Esophagus (tissue), 2 donors: ENCODE measurements at regions not wholly inside any gene's neighbourhood (a gene's known extent, or its start where the extent isn't known, plus 50 kb on each side); places are given as distances from the start of the nearest gene placed in this dataset.
"Not testable (repeated sequence)": the region's sequence is repeated elsewhere in the genome, so short reads cannot be mapped to it uniquely, and the experiment has no call there.

Experiments used
- H3K27ac ChIP-seq, 2 donors: one replicate each; pipeline ENCODE4 v1.5.1; 2013; ENCODE audit warnings: low read depth in 2 of 2, mild to moderate bottlenecking in 2 of 2, inconsistent platforms in 1 of 2, low read length in 1 of 2, moderate library complexity in 1 of 2
- H3K27me3 ChIP-seq, 2 donors: one replicate each; pipeline ENCODE4 v1.6.1; 2013; ENCODE audit warnings: low read length in 2 of 2, control low read depth in 1 of 2, mild to moderate bottlenecking in 1 of 2; ENCODE audit not compliant: insufficient read depth in 2 of 2, control insufficient read depth in 1 of 2
- H3K36me3 ChIP-seq, 2 donors: one replicate each; pipeline ENCODE4 v1.6.1; 2013; ENCODE audit warnings: low read length in 1 of 2; ENCODE audit not compliant: control insufficient read depth in 2 of 2, insufficient read depth in 2 of 2
- H3K4me1 ChIP-seq, 2 donors: one replicate each; pipeline ENCODE4 v1.6.1; 2013; ENCODE audit warnings: low read length in 1 of 2; ENCODE audit not compliant: control insufficient read depth in 2 of 2, insufficient read depth in 2 of 2
- H3K4me3 ChIP-seq, 2 donors: one replicate each; pipeline ENCODE4 v1.5.1; 2013; ENCODE audit warnings: low read length in 2 of 2, mild to moderate bottlenecking in 2 of 2, low read depth in 1 of 2, moderate library complexity in 1 of 2
- H3K9me3 ChIP-seq, 2 donors: one replicate each; pipeline ENCODE4 v1.6.1; 2013; ENCODE audit warnings: mild to moderate bottlenecking in 2 of 2, low read depth in 1 of 2, low read length in 1 of 2, moderate library complexity in 1 of 2; ENCODE audit not compliant: control insufficient read depth in 2 of 2, insufficient read depth in 1 of 2
- WGBS, 2 donors: extraction: QIAGEN DNeasy Blood & Tissue Kit; methylation state at CpG; one replicate each; pipeline ENCODE4 v1.1.7; 2013; 5-methylcytosine and 5-hydroxymethylcytosine counted together
- donor health status: healthy with polysubstance abuse.
- donor health status: Bipolar disorder and iron deficiency.

- Histone ChIP-seq H3K4me3 (no peak overlapping the region), H3K36me3 (no peaks in the 10 kb centered on the region), H3K27ac (no peak overlapping the region), H3K4me1 (peaks cover 0 to 2% of the 10 kb centered on the region in 2 donors), H3K27me3 (no peaks in the 10 kb centered on the region), H3K9me3 (no peaks in the 10 kb centered on the region)
- WGBS, 2 donors, result 50 to 58% methylated on average over 4 of the region's 4 CpGs
Observed at GRCh38 chr1:213693864-213694263, 293.9 kb upstream of the PROX1 start.

- no peaks in the 10 kb centered on the region for H3K4me1 ChIP-seq
Observed at GRCh38 chr1:213697192-213697802, 290.5 kb upstream of the PROX1 start.

DNA sequence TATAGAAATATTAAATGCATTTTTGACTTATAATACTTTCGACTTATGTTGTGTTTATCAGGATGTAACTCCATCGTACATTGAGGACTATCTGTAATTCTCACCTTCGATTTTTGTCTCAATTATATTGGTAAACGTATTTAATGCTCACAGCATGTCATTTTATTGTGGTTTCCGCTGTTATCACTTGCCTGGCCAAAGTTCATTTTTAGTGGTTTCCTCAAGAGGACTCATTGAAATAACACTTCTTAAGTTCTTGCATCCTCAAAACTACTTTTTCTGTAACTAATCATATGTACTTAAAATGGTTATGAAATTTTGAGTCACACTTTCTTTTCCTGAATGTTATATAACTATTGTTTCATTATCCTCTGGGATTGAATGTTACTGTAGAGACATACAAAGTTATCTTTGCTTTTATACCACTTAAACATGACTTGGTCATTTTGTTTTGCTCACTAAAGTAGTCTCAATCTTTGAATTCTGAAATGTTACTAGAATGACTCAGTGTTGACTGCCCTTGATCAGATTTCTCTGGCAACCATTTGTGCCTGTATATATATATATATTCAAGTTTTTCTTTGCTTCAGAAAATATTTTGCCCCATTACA, 289.6 kb upstream of the PROX1 start:
- Histone ChIP-seq H3K27ac (no peak overlapping the region), H3K4me1 (no peaks in the 10 kb centered on the region), H3K9me3 (no peaks in the 10 kb centered on the region), H3K36me3 (no peaks in the 10 kb centered on the region), H3K4me3 (no peak overlapping the region), H3K27me3 (no peaks in the 10 kb centered on the region)
- 72 to 90% methylated on average over 5 of the region's 5 CpGs for WGBS, 2 donors

More at GRCh38 chr1:213697192-213697802, 290.5 kb upstream of the PROX1 start:
- Histone ChIP-seq H3K27me3 (no peaks in the 10 kb centered on the region), H3K36me3 (no peaks in the 10 kb centered on the region), H3K9me3 (no peaks in the 10 kb centered on the region), H3K27ac (no peak overlapping the region), H3K4me3 (no peak overlapping the region)
- 89% methylated on average over 4 of the region's 4 CpGs for WGBS, 2 donors

GRCh38 chr1:213702703-213703102, 285.1 kb upstream of the PROX1 start:
- no peaks in the 10 kb centered on the region for H3K4me1 ChIP-seq
- H3K27ac ChIP-seq, result no peak overlapping the region
- no peak overlapping the region for H3K4me3 ChIP-seq
- H3K27me3 ChIP-seq, result no peaks in the 10 kb centered on the region
- H3K36me3 ChIP-seq, result no peaks in the 10 kb centered on the region
- no peaks in the 10 kb centered on the region for H3K9me3 ChIP-seq

- Histone ChIP-seq H3K9me3 (no peaks in the 10 kb centered on the region), H3K4me3 (no peak overlapping the region), H3K27ac (no peak overlapping the region), H3K27me3 (no peaks in the 10 kb centered on the region), H3K36me3 (no peaks in the 10 kb centered on the region), H3K4me1 (no peaks in the 10 kb centered on the region)
- 70 to 73% methylated on average over 3 of the region's 3 CpGs for WGBS, 2 donors
Observed at GRCh38 chr1:213704941-213705340, 282.8 kb upstream of the PROX1 start.

GRCh38 chr1:213711833-213712490, 275.8 kb upstream of the PROX1 start:
- not testable (repeated sequence) for H3K4me3 ChIP-seq, H3K4me1 ChIP-seq
- 81 to 84% methylated on average over 7 of the region's 7 CpGs for WGBS, 2 donors

GRCh38 chr1:213714645-213715044, 273.1 kb upstream of the PROX1 start:
- Histone ChIP-seq H3K4me3 (no peak overlapping the region), H3K27ac (no peak overlapping the region), H3K36me3 (no peaks in the 10 kb centered on the region), H3K4me1 (no peaks in the 10 kb centered on the region), H3K9me3 (peaks cover 0 to 3% of the 10 kb centered on the region in 2 donors), H3K27me3 (no peaks in the 10 kb centered on the region)
- WGBS, 2 donors, result 42 to 51% methylated on average over 4 of the region's 4 CpGs

More at GRCh38 chr1:213711833-213712490, 275.8 kb upstream of the PROX1 start:
- H3K36me3 ChIP-seq, H3K27me3 ChIP-seq, H3K9me3 ChIP-seq, H3K27ac ChIP-seq: not testable (repeated sequence)

- WGBS, 2 donors, result 93 to 96% methylated on average over 1 of the region's 1 CpG
- Histone ChIP-seq H3K36me3 (no peaks in the 10 kb centered on the region), H3K27ac (no peak overlapping the region)
Observed at GRCh38 chr1:213715182-213715581, 272.6 kb upstream of the PROX1 start.

GRCh38 chr1:213719462-213719861, 268.3 kb upstream of the PROX1 start:
- Histone ChIP-seq H3K27ac (no peak overlapping the region), H3K4me1 (no peaks in the 10 kb centered on the region), H3K9me3 (peaks cover 0 to 3% of the 10 kb centered on the region in 2 donors), H3K36me3 (no peaks in the 10 kb centered on the region), H3K4me3 (no peak overlapping the region), H3K27me3 (no peaks in the 10 kb centered on the region)
- WGBS, 2 donors, result 66 to 72% methylated on average over 5 of the region's 5 CpGs

More at GRCh38 chr1:213715182-213715581, 272.6 kb upstream of the PROX1 start:
- no peak overlapping the region for H3K4me3 ChIP-seq
- no peaks in the 10 kb centered on the region for H3K27me3 ChIP-seq
- H3K9me3 ChIP-seq, result peaks cover 0 to 3% of the 10 kb centered on the region in 2 donors
- H3K4me1 ChIP-seq, result no peaks in the 10 kb centered on the region
